ENCODE measurements at regions not wholly inside any gene's neighbourhood (a gene's known extent, or its start where the extent isn't known, plus 50 kb on each side); places are given as distances from the start of the nearest gene placed in this dataset.

GRCh38 chr10:6657669-6658068 lies 77.6 kb upstream of the PRKCQ start:
- Histone ChIP-seq H3K27me3 (no peaks in the 10 kb centered on the region), H3K4me1 (no peaks in the 10 kb centered on the region), H3K4me3 (no peak overlapping the region), H3K9me3 (no peaks in the 10 kb centered on the region), H3K36me3 (no peaks in the 10 kb centered on the region), H3K27ac (no peak overlapping the region)
- no peak for DNase-seq (ENCODE audit: low spot score)
- no peak for TF ChIP-seq CTCF (IDR thresholded peaks at IDR 0.05)

GRCh38 chr10:6657196-6657595 lies 77.1 kb upstream of the PRKCQ start:
- Histone ChIP-seq H3K36me3 (no peaks in the 10 kb centered on the region), H3K4me1 (no peaks in the 10 kb centered on the region), H3K27ac (no peak overlapping the region), H3K27me3 (no peaks in the 10 kb centered on the region), H3K4me3 (no peak overlapping the region), H3K9me3 (no peaks in the 10 kb centered on the region)
- TF ChIP-seq CTCF (IDR thresholded peaks at IDR 0.05), result no peak
- DNase-seq (ENCODE audit: low spot score), result no peak

GRCh38 chr10:6654571-6654970 lies 74.5 kb upstream of the PRKCQ start:
- Histone ChIP-seq H3K9me3 (no peaks in the 10 kb centered on the region), H3K27ac (no peak overlapping the region), H3K27me3 (no peaks in the 10 kb centered on the region), H3K4me3 (no peak overlapping the region), H3K4me1 (no peaks in the 10 kb centered on the region), H3K36me3 (no peaks in the 10 kb centered on the region)
- no peak for DNase-seq (ENCODE audit: low spot score)
- no peak for TF ChIP-seq CTCF (IDR thresholded peaks at IDR 0.05)

- H3K27me3 ChIP-seq, result no peaks in the 10 kb centered on the region
- H3K4me3 ChIP-seq, result no peak overlapping the region
- no peak overlapping the region for H3K27ac ChIP-seq
- no peak for TF ChIP-seq CTCF (IDR thresholded peaks at IDR 0.05)
- H3K36me3 ChIP-seq, result no peaks in the 10 kb centered on the region
- DNase-seq (ENCODE audit: low spot score), result no peak
- H3K4me1 ChIP-seq, result no peaks in the 10 kb centered on the region
- H3K9me3 ChIP-seq, result no peaks in the 10 kb centered on the region
Observed at GRCh38 chr10:6650586-6650985, 70.5 kb upstream of the PRKCQ start.

- Histone ChIP-seq H3K27ac (no peak overlapping the region), H3K27me3 (no peaks in the 10 kb centered on the region), H3K9me3 (no peaks in the 10 kb centered on the region)
Observed at GRCh38 chr10:6649903-6650302, 69.8 kb upstream of the PRKCQ start.

More at GRCh38 chr10:6649903-6650302, 69.8 kb upstream of the PRKCQ start:
- DNase-seq (ENCODE audit: low spot score), result no peak
- H3K36me3 ChIP-seq, result no peaks in the 10 kb centered on the region
- TF ChIP-seq CTCF (IDR thresholded peaks at IDR 0.05), result no peak
- H3K4me1 ChIP-seq, result no peaks in the 10 kb centered on the region
- no peak overlapping the region for H3K4me3 ChIP-seq

All from right atrium auricular region (tissue), 2 donors.